BJ (cell line): ENCODE measurements at regions not wholly inside any gene's neighbourhood (a gene's known extent, or its start where the extent isn't known, plus 50 kb on each side); places are given as distances from the start of the nearest gene placed in this dataset. TPM values are rescaled to one million over a fixed set of nuclear protein-coding genes. Genes with fewer than 3 reads are reported as not detected.
"Not testable (repeated sequence)": the region's sequence is repeated elsewhere in the genome, so short reads cannot be mapped to it uniquely, and the experiment has no call there.

Experiments used
- CTCF ChIA-PET: fragments of 350-600 bp; formaldehyde crosslinking; extraction: SDS; loops from one replicate; lab custom pipeline; 2021; ENCODE audit warnings: antibody characterized with exemption, inconsistent platforms; lab: Yijun Ruan, JAX
- POLR2A ChIA-PET: fragments of 300-600 bp; sonication (Branson Sonifier 250); formaldehyde crosslinking; extraction: SDS; loops from one replicate; lab custom pipeline; 2021; ENCODE audit warnings: antibody characterized with exemption; lab: Charles Lee
- DNase-seq: peaks from one replicate; pipeline ENCODE4 v3.0.0-alpha.2; 2011; ENCODE audit warnings: low read depth
- H3K27me3 ChIP-seq: 2 replicates; pipeline ENCODE4 v1.6.0; 2011; ENCODE audit warnings: low read length; ENCODE audit not compliant: control insufficient read depth, insufficient read depth
- H3K36me3 ChIP-seq: 2 replicates; pipeline ENCODE4 v1.5.1; 2011; ENCODE audit warnings: low read length; ENCODE audit not compliant: control insufficient read depth, insufficient read depth
- H3K4me3 ChIP-seq: 2 replicates; pipeline ENCODE4 v1.5.1; 2011; ENCODE audit warnings: low read depth, mild to moderate bottlenecking, control low read depth, low read length
- CTCF ChIP-seq: IDR thresholded peaks from 2 replicates; pipeline ENCODE4 v1.5.1; 2011; ENCODE audit warnings: low read depth, mild to moderate bottlenecking, control low read depth, inconsistent platforms, low read length, moderate library complexity; ENCODE audit not compliant: insufficient read depth
- small RNA-seq: library from RNA; depleted of rRNA; stranded (forward); fragments of <200 nt; gene quantifications from one replicate; pipeline ENCODE3, GENCODE V24; 2012; ENCODE audit warnings: low replicate concordance, low read depth; ENCODE audit not compliant: insufficient read length

- TF ChIP-seq CTCF: no peak
- no peaks in the 10 kb centered on the region for H3K36me3 ChIP-seq
- H3K27me3 ChIP-seq: no peaks in the 10 kb centered on the region
- H3K4me3 ChIP-seq: no peak overlapping the region
- ChIA-PET POLR2A (no interaction called here), CTCF (no interaction called here)
- DNase-seq: no peak
These were observed 54.9 kb upstream of the LYSMD4 start for GRCh38 chr15:99788156-99788555.

DNA sequence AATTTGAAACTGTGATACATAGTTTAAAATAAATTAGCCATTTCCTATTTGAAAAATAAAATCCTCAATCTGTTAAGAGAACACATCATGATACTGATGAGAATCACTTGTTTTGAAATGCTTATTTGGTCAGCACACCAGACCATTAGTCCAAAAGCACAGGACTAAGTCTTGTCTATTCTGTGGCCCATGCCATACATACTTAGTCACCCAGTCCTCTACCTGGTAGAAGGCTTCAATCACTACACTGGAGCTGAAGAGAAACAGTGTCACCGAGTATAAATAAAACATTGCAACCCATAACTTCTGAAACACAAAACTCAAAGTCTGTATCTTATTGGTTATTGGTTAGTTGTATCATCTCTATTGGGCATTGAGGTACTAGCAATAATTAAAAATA lies 51.6 kb upstream of the LYSMD4 start:
- CTCF ChIA-PET: not testable (repeated sequence)

DNA sequence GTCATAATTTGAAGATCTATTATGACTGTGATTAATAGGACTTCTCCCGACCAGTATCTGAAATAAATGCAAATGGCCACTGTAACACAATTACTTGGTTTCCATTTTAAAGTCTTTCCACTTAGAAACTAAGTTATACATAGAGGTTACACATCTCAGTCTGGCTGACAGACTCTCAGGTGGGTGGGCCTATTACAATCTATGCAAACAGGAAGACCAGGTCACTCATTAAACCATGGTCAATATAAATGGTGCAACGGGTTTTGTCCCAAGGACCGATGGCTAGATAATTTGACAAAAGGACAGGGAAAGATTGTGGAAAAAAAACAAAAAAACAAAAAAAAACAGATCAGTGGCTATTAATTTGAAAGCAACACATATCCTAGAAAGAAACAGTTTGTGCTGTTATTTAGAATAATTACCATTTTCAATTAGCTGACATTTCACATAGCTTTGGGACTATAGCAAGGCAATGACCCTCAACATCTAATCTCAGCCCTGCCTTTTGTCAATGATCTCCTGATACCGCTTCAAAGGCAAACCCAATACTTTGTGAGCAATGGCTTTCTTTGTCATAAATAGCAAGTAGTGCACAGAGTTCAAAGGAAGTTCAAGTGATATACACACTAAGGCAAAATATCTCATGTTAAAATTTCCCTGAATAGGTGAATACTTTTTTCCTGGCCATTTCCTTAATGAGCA lies 50.8 kb upstream of the LYSMD4 start:
- H3K27me3 ChIP-seq, POLR2A ChIA-PET, CTCF ChIA-PET, H3K4me3 ChIP-seq, DNase-seq, H3K36me3 ChIP-seq: not testable (repeated sequence)

More for the DNA sequence above, 51.6 kb upstream of the LYSMD4 start:
- H3K27me3 ChIP-seq, DNase-seq, H3K36me3 ChIP-seq, H3K4me3 ChIP-seq, POLR2A ChIA-PET: not testable (repeated sequence)

Small RNA genes in the stretch of these regions (small RNA-seq; reads per million reads assigned to genes)
- not detected for gene RN7SL484P
